Uterus (tissue), 2 donors: ENCODE measurements at regions not wholly inside any gene's neighbourhood (a gene's known extent, or its start where the extent isn't known, plus 50 kb on each side); places are given as distances from the start of the nearest gene placed in this dataset.

Experiments
- POLR2A ChIP-seq, 2 donors: fragments of 450-650 bp; IDR thresholded peaks; one replicate each; pipeline ENCODE4 v1.6.1; 2016; ENCODE audit warnings: antibody characterized with exemption in 2 of 2, mild to moderate bottlenecking in 1 of 2, moderate library complexity in 1 of 2
- TF ChIP-seq, protein P1 (sequence below), 4 experiments: fragments of 200-600 bp in 2 of 4; fragments of 450-650 bp in 2 of 4; sonication (generic) in 2 of 4; IDR thresholded peaks; one replicate each; pipeline ENCODE4 v1.5.1; 2016 to 2019; ENCODE audit warnings: antibody characterized with exemption in 4 of 4, mild to moderate bottlenecking in 2 of 4, moderate library complexity in 1 of 4

DNA sequence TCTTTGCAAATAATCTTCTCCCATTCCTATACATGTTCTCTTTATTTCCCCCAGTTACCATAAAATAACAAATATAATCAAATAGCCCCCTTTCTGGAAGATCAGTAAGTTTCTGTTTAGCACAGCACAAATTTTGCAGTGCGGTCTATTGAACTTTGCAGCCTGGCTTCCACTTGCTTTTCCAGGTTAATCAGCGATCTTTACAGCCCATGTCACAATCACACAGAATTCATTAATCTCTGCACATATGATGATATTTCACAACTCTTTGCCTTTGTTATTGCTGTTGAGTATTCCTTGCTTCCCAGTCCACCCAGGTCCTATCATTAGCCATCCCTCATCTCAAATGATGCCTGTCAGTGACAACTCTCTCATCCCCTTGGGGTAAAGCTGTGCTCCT, 2358.0 kb downstream of the PCDH7 start:
- TF ChIP-seq POLR2A (IDR thresholded peaks at IDR 0.05) = no peak
- TF ChIP-seq, protein P1, sequence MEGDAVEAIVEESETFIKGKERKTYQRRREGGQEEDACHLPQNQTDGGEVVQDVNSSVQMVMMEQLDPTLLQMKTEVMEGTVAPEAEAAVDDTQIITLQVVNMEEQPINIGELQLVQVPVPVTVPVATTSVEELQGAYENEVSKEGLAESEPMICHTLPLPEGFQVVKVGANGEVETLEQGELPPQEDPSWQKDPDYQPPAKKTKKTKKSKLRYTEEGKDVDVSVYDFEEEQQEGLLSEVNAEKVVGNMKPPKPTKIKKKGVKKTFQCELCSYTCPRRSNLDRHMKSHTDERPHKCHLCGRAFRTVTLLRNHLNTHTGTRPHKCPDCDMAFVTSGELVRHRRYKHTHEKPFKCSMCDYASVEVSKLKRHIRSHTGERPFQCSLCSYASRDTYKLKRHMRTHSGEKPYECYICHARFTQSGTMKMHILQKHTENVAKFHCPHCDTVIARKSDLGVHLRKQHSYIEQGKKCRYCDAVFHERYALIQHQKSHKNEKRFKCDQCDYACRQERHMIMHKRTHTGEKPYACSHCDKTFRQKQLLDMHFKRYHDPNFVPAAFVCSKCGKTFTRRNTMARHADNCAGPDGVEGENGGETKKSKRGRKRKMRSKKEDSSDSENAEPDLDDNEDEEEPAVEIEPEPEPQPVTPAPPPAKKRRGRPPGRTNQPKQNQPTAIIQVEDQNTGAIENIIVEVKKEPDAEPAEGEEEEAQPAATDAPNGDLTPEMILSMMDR (IDR thresholded peaks at IDR 0.05) = no peak
